Endothelial cell of umbilical vein (primary cell): ENCODE measurements at regions not wholly inside any gene's neighbourhood (a gene's known extent, or its start where the extent isn't known, plus 50 kb on each side); places are given as distances from the start of the nearest gene placed in this dataset.

Source experiments
- EZH2 ChIP-seq: IDR thresholded peaks from 2 replicates; pipeline ENCODE4 v1.6.1; 2012; ENCODE audit warnings: borderline replicate concordance, low read depth, mild to moderate bottlenecking, moderate library complexity, low read length, inconsistent platforms; ENCODE audit not compliant: severe bottlenecking
- FOS ChIP-seq: IDR thresholded peaks from 2 replicates; pipeline ENCODE4 v1.6.1; 2011; ENCODE audit warnings: mild to moderate bottlenecking, low read length, moderate library complexity, borderline replicate concordance; ENCODE audit not compliant: insufficient read depth
- GATA2 ChIP-seq: IDR thresholded peaks from 2 replicates; pipeline ENCODE4 v1.7.0; 2011; ENCODE audit warnings: low read depth, mild to moderate bottlenecking, moderate library complexity, mixed read lengths, low read length; ENCODE audit not compliant: insufficient read length, insufficient read depth
- JUN ChIP-seq: IDR thresholded peaks from 2 replicates; pipeline ENCODE4 v1.6.1; 2011; ENCODE audit warnings: borderline replicate concordance, low read depth; ENCODE audit not compliant: insufficient read length, insufficient read depth
- MYC ChIP-seq: IDR thresholded peaks from one replicate; pipeline ENCODE4 v1.6.1; 2011; ENCODE audit warnings: mild to moderate bottlenecking, low read depth, low read length
- POLR2A ChIP-seq: IDR thresholded peaks from 2 replicates; pipeline ENCODE4 v1.6.1; 2012; ENCODE audit warnings: low read depth, mild to moderate bottlenecking, control low read depth, low read length
- POLR2AphosphoS5 ChIP-seq: IDR thresholded peaks from 2 replicates; pipeline ENCODE4 v1.6.1; 2012; ENCODE audit warnings: low read depth, mild to moderate bottlenecking, control low read depth, low read length, moderate library complexity; ENCODE audit not compliant: insufficient read depth
- TF ChIP-seq, protein P1 (sequence below), 2 donors: IDR thresholded peaks; 1 replicate in 1 of 2; 2 replicates in 1 of 2; pipeline ENCODE4 v1.5.1; 2011; ENCODE audit warnings: low read length in 2 of 2, mild to moderate bottlenecking in 2 of 2, moderate library complexity in 2 of 2, control low read depth in 1 of 2, inconsistent platforms in 1 of 2, low read depth in 1 of 2; ENCODE audit not compliant: insufficient read depth in 1 of 2; ENCODE audit errors: extremely low read depth in 1 of 2
- TF ChIP-seq, protein P2 (sequence below): IDR thresholded peaks from 2 replicates; pipeline ENCODE4 v1.6.1; 2011; ENCODE audit not compliant: insufficient read depth, insufficient read length

- TF ChIP-seq POLR2AphosphoS5 (no peak), EZH2 (no peak), POLR2A (no peak), GATA2 (no peak), FOS (no peak), JUN (no peak), MYC (no peak)
- TF ChIP-seq, protein P1, sequence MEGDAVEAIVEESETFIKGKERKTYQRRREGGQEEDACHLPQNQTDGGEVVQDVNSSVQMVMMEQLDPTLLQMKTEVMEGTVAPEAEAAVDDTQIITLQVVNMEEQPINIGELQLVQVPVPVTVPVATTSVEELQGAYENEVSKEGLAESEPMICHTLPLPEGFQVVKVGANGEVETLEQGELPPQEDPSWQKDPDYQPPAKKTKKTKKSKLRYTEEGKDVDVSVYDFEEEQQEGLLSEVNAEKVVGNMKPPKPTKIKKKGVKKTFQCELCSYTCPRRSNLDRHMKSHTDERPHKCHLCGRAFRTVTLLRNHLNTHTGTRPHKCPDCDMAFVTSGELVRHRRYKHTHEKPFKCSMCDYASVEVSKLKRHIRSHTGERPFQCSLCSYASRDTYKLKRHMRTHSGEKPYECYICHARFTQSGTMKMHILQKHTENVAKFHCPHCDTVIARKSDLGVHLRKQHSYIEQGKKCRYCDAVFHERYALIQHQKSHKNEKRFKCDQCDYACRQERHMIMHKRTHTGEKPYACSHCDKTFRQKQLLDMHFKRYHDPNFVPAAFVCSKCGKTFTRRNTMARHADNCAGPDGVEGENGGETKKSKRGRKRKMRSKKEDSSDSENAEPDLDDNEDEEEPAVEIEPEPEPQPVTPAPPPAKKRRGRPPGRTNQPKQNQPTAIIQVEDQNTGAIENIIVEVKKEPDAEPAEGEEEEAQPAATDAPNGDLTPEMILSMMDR (IDR thresholded peaks at IDR 0.05; ENCODE audit: extremely low read depth in 1 of 2, insufficient read depth in 1 of 2, low read depth in 1 of 2, low read length in 2 of 2): no peak
- TF ChIP-seq, protein P2, sequence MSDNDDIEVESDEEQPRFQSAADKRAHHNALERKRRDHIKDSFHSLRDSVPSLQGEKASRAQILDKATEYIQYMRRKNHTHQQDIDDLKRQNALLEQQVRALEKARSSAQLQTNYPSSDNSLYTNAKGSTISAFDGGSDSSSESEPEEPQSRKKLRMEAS: no peak
Observed at GRCh38 chr10:85231534-85232270, 903.3 kb downstream of the CCSER2 start.
